ENCODE measurements at regions not wholly inside any gene's neighbourhood (a gene's known extent, or its start where the extent isn't known, plus 50 kb on each side); places are given as distances from the start of the nearest gene placed in this dataset.

DNA sequence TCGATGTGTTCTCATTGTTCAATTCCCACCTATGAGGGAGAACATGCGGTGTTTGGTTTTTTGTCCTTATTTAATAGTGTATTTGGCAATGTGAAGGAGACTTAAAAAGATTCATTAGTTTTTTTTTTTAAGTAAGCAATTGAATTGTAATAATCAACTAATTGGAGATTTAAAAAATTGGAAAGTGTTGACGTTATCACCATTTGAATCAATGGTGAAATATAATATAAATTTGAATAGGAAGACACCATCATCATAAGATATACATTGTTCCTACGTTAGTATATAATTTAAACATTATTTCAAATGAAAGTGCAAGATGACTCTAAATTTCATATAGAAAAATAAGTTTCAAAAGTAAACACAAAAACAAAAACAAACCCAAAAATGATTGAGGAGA, 2858.1 kb upstream of the PCDH20 start:
- ChIA-PET POLR2A (no interaction called here), CTCF (no interaction called here)
- Histone ChIP-seq H3K36me3 (ENCODE audit: control insufficient read depth in 4 of 4, insufficient read depth in 4 of 4, low read length in 3 of 4) (no peaks in the 10 kb centered on the region), H3K27me3 (replicated peaks in 2 of 5; ENCODE audit: control insufficient read depth in 4 of 5, insufficient read depth in 5 of 5, low read length in 4 of 5) (no peaks in the 10 kb centered on the region), H3K27ac (ENCODE audit: insufficient read depth in 1 of 2, low read depth in 1 of 2, low read length in 2 of 2, poor library complexity in 1 of 2, severe bottlenecking in 2 of 2) (no peak overlapping the region), H3K9me3 (ENCODE audit: control extremely low read depth in 1 of 5, control insufficient read depth in 4 of 5, insufficient read depth in 2 of 5, low read depth in 1 of 5, low read length in 4 of 5) (peaks cover 0 to 7% (median 0%) of the 10 kb centered on the region in 5 experiments), H3K4me3 (ENCODE audit: control insufficient read depth in 1 of 7, extremely low read depth in 1 of 7, insufficient read depth in 4 of 7, low read depth in 2 of 7, low read length in 6 of 7) (no peak overlapping the region), H3K4me1 (ENCODE audit: control extremely low read depth in 1 of 4, control insufficient read depth in 4 of 4, insufficient read depth in 4 of 4, low read length in 3 of 4) (no peaks in the 10 kb centered on the region)
- DNase-seq, result no peak
- whole genome bisulfite sequencing (ENCODE audit: insufficient coverage), result no CpG with 5 or more reads among the region's 4 CpGs

DNA sequence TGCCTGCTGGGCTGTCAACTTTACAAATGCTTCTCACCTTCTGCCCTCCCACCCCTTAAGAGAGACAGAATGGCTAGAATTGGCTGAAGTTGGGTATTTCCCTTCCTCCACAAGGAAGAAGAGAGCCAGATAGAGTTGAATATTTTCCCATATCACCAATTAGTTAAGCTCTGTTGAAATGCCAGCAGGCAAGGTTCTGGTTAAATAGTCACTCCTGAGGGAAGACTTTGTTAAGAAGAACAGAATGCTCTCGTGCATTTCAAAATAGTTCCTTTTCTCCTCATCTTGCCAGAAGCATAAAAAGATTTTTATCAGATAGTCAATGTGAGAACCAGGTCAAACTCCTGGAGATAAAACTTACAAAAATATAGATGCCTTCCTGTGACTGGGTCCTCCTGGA, 2857.0 kb upstream of the PCDH20 start:
- H3K36me3 ChIP-seq (ENCODE audit: control insufficient read depth in 4 of 4, insufficient read depth in 4 of 4, low read length in 3 of 4), result no peaks in the 10 kb centered on the region
- H3K4me1 ChIP-seq (ENCODE audit: control extremely low read depth in 1 of 4, control insufficient read depth in 4 of 4, insufficient read depth in 4 of 4, low read length in 3 of 4), result no peaks in the 10 kb centered on the region
- no peak for DNase-seq
- POLR2A ChIA-PET, result no interaction called here
- CTCF ChIA-PET, result no interaction called here
- H3K27me3 ChIP-seq (replicated peaks in 2 of 5; ENCODE audit: control insufficient read depth in 4 of 5, insufficient read depth in 5 of 5, low read length in 4 of 5), result no peaks in the 10 kb centered on the region
- no CpG with 5 or more reads among the region's 1 CpG for WGBS (ENCODE audit: insufficient coverage)
- H3K9me3 ChIP-seq (ENCODE audit: control extremely low read depth in 1 of 5, control insufficient read depth in 4 of 5, insufficient read depth in 2 of 5, low read depth in 1 of 5, low read length in 4 of 5), result peaks cover 0 to 7% (median 1%) of the 10 kb centered on the region in 5 experiments
- no peak overlapping the region for H3K4me3 ChIP-seq (ENCODE audit: control insufficient read depth in 1 of 7, extremely low read depth in 1 of 7, insufficient read depth in 4 of 7, low read depth in 2 of 7, low read length in 6 of 7)
- H3K27ac ChIP-seq (ENCODE audit: insufficient read depth in 1 of 2, low read depth in 1 of 2, low read length in 2 of 2, poor library complexity in 1 of 2, severe bottlenecking in 2 of 2), result no peak overlapping the region

DNA sequence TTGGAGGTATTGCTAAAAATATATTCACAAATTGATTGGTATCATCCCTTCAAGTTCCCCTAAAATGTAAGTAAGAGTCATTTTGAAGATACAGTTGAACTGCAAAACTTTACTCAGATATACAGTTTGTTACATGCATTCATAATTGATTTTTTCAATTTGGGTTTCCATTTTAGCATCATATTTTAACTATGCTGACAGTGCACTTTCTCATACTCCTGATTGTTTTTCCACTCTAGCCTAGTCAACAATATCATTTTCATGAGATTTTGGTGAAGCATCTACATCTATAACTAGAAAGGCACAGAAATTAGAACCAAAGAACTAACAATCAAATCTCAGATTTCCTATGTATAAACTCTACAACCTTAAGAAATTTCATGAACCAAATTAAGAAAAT, 2850.4 kb upstream of the PCDH20 start:
- ChIA-PET CTCF (no interaction called here), POLR2A (no interaction called here)
- Histone ChIP-seq H3K27me3 (replicated peaks in 2 of 5; ENCODE audit: control insufficient read depth in 4 of 5, insufficient read depth in 5 of 5, low read length in 4 of 5) (no peaks in the 10 kb centered on the region), H3K36me3 (ENCODE audit: control insufficient read depth in 4 of 4, insufficient read depth in 4 of 4, low read length in 3 of 4) (no peaks in the 10 kb centered on the region), H3K27ac (ENCODE audit: insufficient read depth in 1 of 2, low read depth in 1 of 2, low read length in 2 of 2, poor library complexity in 1 of 2, severe bottlenecking in 2 of 2) (no peak overlapping the region), H3K4me3 (ENCODE audit: control insufficient read depth in 1 of 7, extremely low read depth in 1 of 7, insufficient read depth in 4 of 7, low read depth in 2 of 7, low read length in 6 of 7) (no peak overlapping the region), H3K9me3 (ENCODE audit: control extremely low read depth in 1 of 5, control insufficient read depth in 4 of 5, insufficient read depth in 2 of 5, low read depth in 1 of 5, low read length in 4 of 5) (peaks cover 0 to 2% (median 0%) of the 10 kb centered on the region in 5 experiments), H3K4me1 (ENCODE audit: control extremely low read depth in 1 of 4, control insufficient read depth in 4 of 4, insufficient read depth in 4 of 4, low read length in 3 of 4) (no peaks in the 10 kb centered on the region)
- no peak for DNase-seq

DNA sequence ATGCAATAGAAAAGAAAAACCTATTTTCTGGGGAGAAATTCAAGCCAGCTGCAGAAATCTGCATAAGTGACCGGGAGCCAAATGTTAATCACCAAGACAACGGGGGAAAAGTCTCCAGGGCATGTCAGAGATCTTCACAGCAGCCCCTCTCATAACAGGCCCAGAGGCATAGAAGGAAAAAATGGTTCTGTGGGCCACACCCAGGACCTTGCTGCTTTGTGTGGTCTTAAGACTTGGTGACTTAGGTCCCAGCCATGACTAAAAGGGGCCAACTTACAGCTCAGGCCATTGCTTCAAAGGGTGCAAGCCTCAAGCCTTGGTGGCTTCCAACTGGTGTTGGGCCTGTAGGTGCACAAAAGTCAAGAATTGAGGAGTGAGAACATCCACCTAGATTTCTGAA, 2847.6 kb upstream of the PCDH20 start:
- Histone ChIP-seq H3K27me3 (replicated peaks in 2 of 5; ENCODE audit: control insufficient read depth in 4 of 5, insufficient read depth in 5 of 5, low read length in 4 of 5) (no peaks in the 10 kb centered on the region), H3K27ac (ENCODE audit: insufficient read depth in 1 of 2, low read depth in 1 of 2, low read length in 2 of 2, poor library complexity in 1 of 2, severe bottlenecking in 2 of 2) (no peak overlapping the region), H3K36me3 (ENCODE audit: control insufficient read depth in 4 of 4, insufficient read depth in 4 of 4, low read length in 3 of 4) (no peaks in the 10 kb centered on the region), H3K9me3 (ENCODE audit: control extremely low read depth in 1 of 5, control insufficient read depth in 4 of 5, insufficient read depth in 2 of 5, low read depth in 1 of 5, low read length in 4 of 5) (peaks cover 0 to 2% (median 0%) of the 10 kb centered on the region in 5 experiments), H3K4me1 (ENCODE audit: control extremely low read depth in 1 of 4, control insufficient read depth in 4 of 4, insufficient read depth in 4 of 4, low read length in 3 of 4) (no peaks in the 10 kb centered on the region), H3K4me3 (ENCODE audit: control insufficient read depth in 1 of 7, extremely low read depth in 1 of 7, insufficient read depth in 4 of 7, low read depth in 2 of 7, low read length in 6 of 7) (no peak overlapping the region)
- WGBS (ENCODE audit: insufficient coverage), result 96% methylated on average over 2 of the region's 2 CpGs
- POLR2A ChIA-PET, result no interaction called here
- CTCF ChIA-PET, result no interaction called here
- no peak for DNase-seq

DNA sequence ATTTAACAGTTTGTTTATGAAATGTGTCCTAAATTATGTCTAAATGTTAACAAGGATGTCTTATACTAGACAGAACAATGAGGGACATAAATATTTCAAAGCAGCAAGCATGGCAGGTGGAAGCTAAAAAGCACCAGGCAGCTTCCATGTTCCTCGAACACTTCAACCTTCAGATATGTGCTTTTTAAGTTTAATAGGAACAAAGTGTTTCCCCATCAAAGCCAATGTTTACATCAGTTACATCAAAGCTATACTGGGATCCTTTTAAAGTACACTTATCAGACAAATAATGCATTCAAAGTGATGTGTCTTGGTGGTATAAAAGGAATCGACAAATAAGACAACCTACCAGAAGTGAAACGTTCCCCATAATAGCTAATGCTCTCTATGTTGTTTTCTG, 2841.1 kb upstream of the PCDH20 start:
- Histone ChIP-seq H3K4me1 (ENCODE audit: control extremely low read depth in 1 of 4, control insufficient read depth in 4 of 4, insufficient read depth in 4 of 4, low read length in 3 of 4) (no peaks in the 10 kb centered on the region), H3K27ac (ENCODE audit: insufficient read depth in 1 of 2, low read depth in 1 of 2, low read length in 2 of 2, poor library complexity in 1 of 2, severe bottlenecking in 2 of 2) (no peak overlapping the region), H3K27me3 (replicated peaks in 2 of 5; ENCODE audit: control insufficient read depth in 4 of 5, insufficient read depth in 5 of 5, low read length in 4 of 5) (no peaks in the 10 kb centered on the region), H3K36me3 (ENCODE audit: control insufficient read depth in 4 of 4, insufficient read depth in 4 of 4, low read length in 3 of 4) (no peaks in the 10 kb centered on the region), H3K4me3 (ENCODE audit: control insufficient read depth in 1 of 7, extremely low read depth in 1 of 7, insufficient read depth in 4 of 7, low read depth in 2 of 7, low read length in 6 of 7) (no peak overlapping the region), H3K9me3 (ENCODE audit: control extremely low read depth in 1 of 5, control insufficient read depth in 4 of 5, insufficient read depth in 2 of 5, low read depth in 1 of 5, low read length in 4 of 5) (no peaks in the 10 kb centered on the region)
- CTCF ChIA-PET, result no interaction called here
- WGBS (ENCODE audit: insufficient coverage), result no CpG with 5 or more reads among the region's 3 CpGs
- no peak for DNase-seq
- POLR2A ChIA-PET, result no interaction called here

DNA sequence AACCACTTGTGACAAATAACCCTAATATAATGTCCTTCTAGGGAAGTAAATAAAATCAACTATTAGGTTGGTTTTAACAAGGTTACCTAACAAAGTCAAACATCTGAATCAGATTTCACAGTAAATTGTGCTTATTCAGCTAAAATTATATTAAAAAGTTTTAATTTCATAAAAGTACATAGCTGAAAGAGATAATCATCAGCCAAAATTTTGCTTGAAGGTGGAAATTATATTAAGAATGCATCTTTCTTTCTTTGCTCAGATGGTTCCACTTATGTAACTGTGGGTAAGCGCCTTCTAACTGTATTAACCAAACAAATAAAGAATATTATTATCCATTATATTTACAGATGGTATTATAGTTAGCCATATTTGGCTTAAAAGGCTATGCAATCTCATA, 2840.3 kb upstream of the PCDH20 start:
- Histone ChIP-seq H3K36me3 (ENCODE audit: control insufficient read depth in 4 of 4, insufficient read depth in 4 of 4, low read length in 3 of 4) (no peaks in the 10 kb centered on the region), H3K4me1 (ENCODE audit: control extremely low read depth in 1 of 4, control insufficient read depth in 4 of 4, insufficient read depth in 4 of 4, low read length in 3 of 4) (no peaks in the 10 kb centered on the region), H3K27ac (ENCODE audit: insufficient read depth in 1 of 2, low read depth in 1 of 2, low read length in 2 of 2, poor library complexity in 1 of 2, severe bottlenecking in 2 of 2) (no peak overlapping the region), H3K27me3 (replicated peaks in 2 of 5; ENCODE audit: control insufficient read depth in 4 of 5, insufficient read depth in 5 of 5, low read length in 4 of 5) (no peaks in the 10 kb centered on the region), H3K9me3 (ENCODE audit: control extremely low read depth in 1 of 5, control insufficient read depth in 4 of 5, insufficient read depth in 2 of 5, low read depth in 1 of 5, low read length in 4 of 5) (no peaks in the 10 kb centered on the region), H3K4me3 (ENCODE audit: control insufficient read depth in 1 of 7, extremely low read depth in 1 of 7, insufficient read depth in 4 of 7, low read depth in 2 of 7, low read length in 6 of 7) (no peak overlapping the region)
- ChIA-PET POLR2A (no interaction called here), CTCF (no interaction called here)
- DNase-seq, result no peak
- no CpG with 5 or more reads among the region's 1 CpG for WGBS (ENCODE audit: insufficient coverage)

DNA sequence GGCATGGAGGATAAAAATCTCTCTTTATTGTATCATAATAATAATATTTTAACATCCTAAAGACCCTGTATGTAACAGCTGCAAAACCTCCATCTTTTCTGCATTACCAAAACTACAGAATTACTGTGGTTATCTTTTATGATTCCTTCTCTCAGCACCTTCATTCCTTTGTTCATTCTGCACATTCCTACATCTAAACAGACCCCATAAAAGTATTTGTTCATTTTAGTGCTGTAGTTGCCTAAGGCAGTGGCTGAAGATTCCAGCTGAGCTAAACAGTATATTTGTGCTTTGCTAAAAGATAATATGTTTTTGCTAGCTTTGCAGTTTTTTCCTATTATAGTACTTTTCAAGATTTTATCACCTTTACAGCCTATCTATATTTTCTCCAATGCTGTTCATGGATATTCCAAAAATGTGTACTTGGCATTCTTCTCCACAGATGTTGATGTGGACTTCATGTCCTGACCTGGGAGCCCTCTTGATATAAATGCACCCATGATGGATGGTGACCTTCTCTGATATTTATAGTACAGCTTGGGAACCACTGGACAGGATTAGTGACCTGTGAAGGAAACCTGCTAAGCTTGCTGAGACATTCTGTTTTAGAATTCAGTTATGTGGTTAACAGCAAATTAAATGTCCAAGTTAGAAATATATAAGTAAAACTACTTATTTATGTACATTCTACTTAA, 2832.9 kb upstream of the PCDH20 start:
- no peak for DNase-seq
- CTCF ChIA-PET, result no interaction called here
- no peak overlapping the region for H3K4me3 ChIP-seq (ENCODE audit: control insufficient read depth in 1 of 7, extremely low read depth in 1 of 7, insufficient read depth in 4 of 7, low read depth in 2 of 7, low read length in 6 of 7)
- H3K36me3 ChIP-seq (ENCODE audit: control insufficient read depth in 4 of 4, insufficient read depth in 4 of 4, low read length in 3 of 4), result no peaks in the 10 kb centered on the region
- H3K27me3 ChIP-seq (replicated peaks in 2 of 5; ENCODE audit: control insufficient read depth in 4 of 5, insufficient read depth in 5 of 5, low read length in 4 of 5), result no peaks in the 10 kb centered on the region
- POLR2A ChIA-PET, result interaction anchor here (0.6 kb wide), 1 partner anchor 77 kb away, joined by 3 read pairs; no protein-coding TSS in a partner anchor
- H3K4me1 ChIP-seq (ENCODE audit: control extremely low read depth in 1 of 4, control insufficient read depth in 4 of 4, insufficient read depth in 4 of 4, low read length in 3 of 4), result no peaks in the 10 kb centered on the region
- H3K9me3 ChIP-seq (ENCODE audit: control extremely low read depth in 1 of 5, control insufficient read depth in 4 of 5, insufficient read depth in 2 of 5, low read depth in 1 of 5, low read length in 4 of 5), result peaks cover 0 to 2% (median 0%) of the 10 kb centered on the region in 5 experiments
- H3K27ac ChIP-seq (ENCODE audit: insufficient read depth in 1 of 2, low read depth in 1 of 2, low read length in 2 of 2, poor library complexity in 1 of 2, severe bottlenecking in 2 of 2), result no peak overlapping the region
